PC-3 (cell line): ENCODE measurements at regions not wholly inside any gene's neighbourhood (a gene's known extent, or its start where the extent isn't known, plus 50 kb on each side); places are given as distances from the start of the nearest gene placed in this dataset.

Experiments used
- ATAC-seq: fragments of 200-7000 bp; cut with Tn5 transposase; 2 replicates; pipeline ENCODE4 v1.9.1; 2020; ENCODE audit warnings: mild to moderate bottlenecking, moderate library complexity
- BruUV-seq: library from RNA; stranded (reverse); fragments of 400-500 nt; replicated peaks from 2 replicates; lab custom pipeline; 2021; lab: Mats Ljungman, UMichigan
- CTCF ChIA-PET: fragments of 300-600 bp; sonication (Branson Sonifier 250); formaldehyde crosslinking; loops from one replicate; lab custom pipeline; 2022; ENCODE audit warnings: antibody characterized with exemption; lab: Charles Lee
- POLR2A ChIA-PET: fragments of 300-600 bp; sonication (Branson Sonifier 250); formaldehyde crosslinking; loops from one replicate; lab custom pipeline; 2022; ENCODE audit warnings: antibody characterized with exemption; ENCODE audit not compliant: unreplicated experiment; lab: Charles Lee
- DNase-seq: peaks from one replicate; pipeline ENCODE4 v3.0.0-alpha.2; 2015
- H2AFZ ChIP-seq: fragments of 300-600 bp; sonication (generic); 2 replicates; pipeline ENCODE4 v1.6.0; 2016; ENCODE audit warnings: antibody characterized with exemption, low read length
- H3F3A ChIP-seq: fragments of 300-600 bp; sonication (generic); one replicate; pipeline ENCODE4 v1.6.0; 2017; ENCODE audit warnings: antibody characterized with exemption, low read length, control low read depth, mild to moderate bottlenecking; ENCODE audit not compliant: unreplicated experiment
- H3K27ac ChIP-seq: fragments of 300-600 bp; sonication (generic); 2 replicates; pipeline ENCODE4 v1.5.1; 2016; ENCODE audit warnings: mild to moderate bottlenecking, low read length
- H3K27me3 ChIP-seq: fragments of 300-600 bp; sonication (generic); 2 replicates; pipeline ENCODE4 v1.6.1; 2016; ENCODE audit warnings: low read length, mixed read lengths
- H3K36me3 ChIP-seq: fragments of 300-600 bp; sonication (generic); 2 replicates; pipeline ENCODE4 v1.6.1; 2016; ENCODE audit warnings: low read depth, mixed run types, low read length, mixed read lengths
- H3K4me1 ChIP-seq: fragments of 300-600 bp; sonication (generic); 2 replicates; pipeline ENCODE4 v1.5.1; 2016; ENCODE audit warnings: low read length; ENCODE audit not compliant: insufficient read depth
- H3K4me2 ChIP-seq: fragments of 300-600 bp; sonication (generic); 2 replicates; pipeline ENCODE4 v1.6.0; 2016; ENCODE audit warnings: low read length
- H3K4me3 ChIP-seq: fragments of 300-600 bp; sonication (generic); 2 replicates; pipeline ENCODE4 v1.5.1; 2016; ENCODE audit warnings: mild to moderate bottlenecking, low read length, mixed read lengths
- H3K79me2 ChIP-seq: fragments of 300-600 bp; sonication (generic); 2 replicates; pipeline ENCODE4 v1.6.1; 2017; ENCODE audit warnings: low read length, mixed read lengths
- H3K9ac ChIP-seq: fragments of 300-600 bp; sonication (generic); 2 replicates; pipeline ENCODE4 v1.6.0; 2016; ENCODE audit warnings: mild to moderate bottlenecking, low read length
- H3K9me2 ChIP-seq: fragments of 300-600 bp; sonication (generic); replicated peaks from 2 replicates; pipeline ENCODE4 v1.6.1; 2016; ENCODE audit warnings: mixed run types, low read length, mixed read lengths
- H3K9me3 ChIP-seq: fragments of 300-600 bp; sonication (generic); 2 replicates; pipeline ENCODE4 v1.6.1; 2016; ENCODE audit warnings: low read length, mixed read lengths
- H4K20me1 ChIP-seq: fragments of 300-600 bp; sonication (generic); 2 replicates; pipeline ENCODE4 v1.6.1; 2016; ENCODE audit warnings: low read length, mixed read lengths
- EZH2 ChIP-seq: fragments of 300-600 bp; sonication (generic); IDR thresholded peaks from one replicate; pipeline ENCODE4 v1.6.1; 2017; ENCODE audit warnings: antibody characterized with exemption, mild to moderate bottlenecking, low read length; ENCODE audit not compliant: unreplicated experiment
- EZH2phosphoT487 ChIP-seq: fragments of 300-600 bp; sonication (generic); IDR thresholded peaks from 2 replicates; pipeline ENCODE4 v1.6.1; 2018; ENCODE audit warnings: mild to moderate bottlenecking, antibody characterized with exemption, low read length, borderline replicate concordance
- intact Hi-C: fragments of 100-400 bp; cut with micrococcal nuclease; formaldehyde crosslinking; loops from 2 replicates; pipeline ENCODE4 v1.9.0; 2023
- TF ChIP-seq, protein P1 (sequence below): fragments of 300-600 bp; sonication (generic); conservative IDR thresholded peaks from 2 replicates; pipeline ENCODE4 v1.5.1; 2017; ENCODE audit warnings: antibody characterized with exemption, low read depth, mild to moderate bottlenecking, low read length

DNA sequence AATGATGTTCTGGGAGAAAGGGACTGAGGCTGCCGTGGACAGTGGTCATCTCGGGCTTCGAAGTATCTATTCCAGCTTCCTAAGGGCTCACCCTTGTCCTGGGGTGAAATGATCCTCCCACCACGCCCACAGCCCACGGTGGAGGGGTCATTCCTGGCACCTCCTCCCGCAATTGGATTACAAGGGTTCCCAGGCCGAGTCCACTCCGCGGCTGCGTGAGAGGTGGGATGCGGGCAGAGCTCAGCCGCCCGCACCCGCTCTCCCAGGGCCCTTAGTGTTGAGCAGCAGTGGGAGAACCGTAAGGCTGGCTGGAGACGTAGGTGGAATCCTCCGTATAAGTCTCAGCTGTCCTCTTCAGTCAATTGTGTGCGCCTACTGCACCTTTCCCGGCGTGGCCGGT is 273.3 kb upstream of the ADAMTS16 start:
- no peaks in the 10 kb centered on the region for H3K9me3 ChIP-seq
- H3F3A ChIP-seq: no peaks in the 10 kb centered on the region
- no peak overlapping the region for H3K27ac ChIP-seq
- no TSS peak for BruUV-seq
- no peak for DNase-seq
- CTCF ChIA-PET: no interaction called here
- H3K4me3 ChIP-seq: no peak overlapping the region
- TF ChIP-seq EZH2phosphoT487: no peak
- TF ChIP-seq EZH2: no peak
- H3K4me2 ChIP-seq: no peak overlapping the region
- no peak overlapping the region for H3K9ac ChIP-seq
- ATAC-seq: no peak
- intact Hi-C loops: no loop called here
- peaks cover 28% of the 10 kb centered on the region for H3K27me3 ChIP-seq
- no peaks in the 10 kb centered on the region for H3K9me2 ChIP-seq
- H3K4me1 ChIP-seq: no peaks in the 10 kb centered on the region
- no peak overlapping the region for H2AFZ ChIP-seq
- POLR2A ChIA-PET: no interaction called here
- H3K36me3 ChIP-seq: no peaks in the 10 kb centered on the region
- no peaks in the 10 kb centered on the region for H4K20me1 ChIP-seq
- H3K79me2 ChIP-seq: no peaks in the 10 kb centered on the region

GRCh38 chr5:4868140-4868735 is 271.9 kb upstream of the ADAMTS16 start:
- no peaks in the 10 kb centered on the region for H3K4me1 ChIP-seq
- no peaks in the 10 kb centered on the region for H3K36me3 ChIP-seq
- no peak overlapping the region for H3K27ac ChIP-seq
- no peak overlapping the region for H2AFZ ChIP-seq
- peak; percentile 75 for DNase-seq
- H3K4me2 ChIP-seq: no peak overlapping the region
- H3K79me2 ChIP-seq: no peaks in the 10 kb centered on the region
- peaks cover 42% of the 10 kb centered on the region for H3K27me3 ChIP-seq
- no peaks in the 10 kb centered on the region for H3K9me2 ChIP-seq
- intact Hi-C loops: loop anchor here (1.0 kb wide), 1 partner anchor 551 kb away; no protein-coding TSS in a partner anchor
- peak; percentile 62 for ATAC-seq
- POLR2A ChIA-PET: no interaction called here
- H3K9ac ChIP-seq: no peak overlapping the region
- CTCF ChIA-PET: no interaction called here
- H3K9me3 ChIP-seq: no peaks in the 10 kb centered on the region
- no TSS peak for BruUV-seq
- no peak overlapping the region for H3K4me3 ChIP-seq
- TF ChIP-seq, protein P1, sequence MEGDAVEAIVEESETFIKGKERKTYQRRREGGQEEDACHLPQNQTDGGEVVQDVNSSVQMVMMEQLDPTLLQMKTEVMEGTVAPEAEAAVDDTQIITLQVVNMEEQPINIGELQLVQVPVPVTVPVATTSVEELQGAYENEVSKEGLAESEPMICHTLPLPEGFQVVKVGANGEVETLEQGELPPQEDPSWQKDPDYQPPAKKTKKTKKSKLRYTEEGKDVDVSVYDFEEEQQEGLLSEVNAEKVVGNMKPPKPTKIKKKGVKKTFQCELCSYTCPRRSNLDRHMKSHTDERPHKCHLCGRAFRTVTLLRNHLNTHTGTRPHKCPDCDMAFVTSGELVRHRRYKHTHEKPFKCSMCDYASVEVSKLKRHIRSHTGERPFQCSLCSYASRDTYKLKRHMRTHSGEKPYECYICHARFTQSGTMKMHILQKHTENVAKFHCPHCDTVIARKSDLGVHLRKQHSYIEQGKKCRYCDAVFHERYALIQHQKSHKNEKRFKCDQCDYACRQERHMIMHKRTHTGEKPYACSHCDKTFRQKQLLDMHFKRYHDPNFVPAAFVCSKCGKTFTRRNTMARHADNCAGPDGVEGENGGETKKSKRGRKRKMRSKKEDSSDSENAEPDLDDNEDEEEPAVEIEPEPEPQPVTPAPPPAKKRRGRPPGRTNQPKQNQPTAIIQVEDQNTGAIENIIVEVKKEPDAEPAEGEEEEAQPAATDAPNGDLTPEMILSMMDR: peak; percentile 88
- no peak for TF ChIP-seq EZH2
- H3F3A ChIP-seq: no peaks in the 10 kb centered on the region
- no peaks in the 10 kb centered on the region for H4K20me1 ChIP-seq

DNA sequence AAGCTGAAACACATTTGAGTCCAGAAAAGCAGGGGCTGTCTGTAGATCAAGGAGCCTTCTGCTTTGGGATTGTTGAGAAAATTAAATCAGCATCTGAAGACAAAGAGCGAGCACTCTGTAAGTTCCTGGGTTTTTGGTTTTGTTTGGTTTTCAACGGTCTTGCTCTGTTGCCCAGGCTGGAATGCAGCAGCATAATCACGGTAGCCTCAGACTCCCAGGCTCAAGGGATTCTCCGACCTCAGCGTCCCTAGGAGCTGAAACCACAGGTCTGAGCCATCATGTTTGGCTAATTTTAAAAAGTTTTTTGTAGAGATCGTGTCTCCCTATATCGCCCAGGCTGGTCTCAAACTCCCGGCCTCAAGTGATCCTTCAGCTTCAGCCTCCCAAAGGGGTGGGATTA is 266.5 kb upstream of the ADAMTS16 start:
- Histone ChIP-seq H3K4me3 (no peak overlapping the region), H3K9me2 (no peaks in the 10 kb centered on the region), H3K27ac (no peak overlapping the region), H3K4me1 (no peaks in the 10 kb centered on the region), H3K36me3 (no peaks in the 10 kb centered on the region), H2AFZ (no peak overlapping the region), H3K4me2 (no peak overlapping the region), H3K27me3 (peaks cover 91% of the 10 kb centered on the region), H3K79me2 (no peaks in the 10 kb centered on the region), H4K20me1 (no peaks in the 10 kb centered on the region), H3K9me3 (no peaks in the 10 kb centered on the region), H3F3A (no peaks in the 10 kb centered on the region), H3K9ac (no peak overlapping the region)
- POLR2A ChIA-PET: no interaction called here
- intact Hi-C loops: no loop called here
- no TSS peak for BruUV-seq
- ATAC-seq (no peak), DNase-seq (no peak)
- CTCF ChIA-PET: no interaction called here
- TF ChIP-seq EZH2: no peak
- TF ChIP-seq, protein P1: no peak
- no peak for TF ChIP-seq EZH2phosphoT487
